GM18507 (cell line): ENCODE measurements at regions not wholly inside any gene's neighbourhood (a gene's known extent, or its start where the extent isn't known, plus 50 kb on each side); places are given as distances from the start of the nearest gene placed in this dataset.
"Not testable (repeated sequence)": the region's sequence is repeated elsewhere in the genome, so short reads cannot be mapped to it uniquely, and the experiment has no call there.

Source experiments
- DNase-seq: peaks from one replicate; pipeline ENCODE4 v3.0.0; 2011; ENCODE audit warnings: low read depth; ENCODE audit not compliant: insufficient read length; ENCODE audit errors: extremely low spot score
- FAIRE-seq: peaks from 2 replicates; lab custom pipeline; 2011; peaks lifted over from hg19 to GRCh38; lab: Jason Lieb, UNC

DNA sequence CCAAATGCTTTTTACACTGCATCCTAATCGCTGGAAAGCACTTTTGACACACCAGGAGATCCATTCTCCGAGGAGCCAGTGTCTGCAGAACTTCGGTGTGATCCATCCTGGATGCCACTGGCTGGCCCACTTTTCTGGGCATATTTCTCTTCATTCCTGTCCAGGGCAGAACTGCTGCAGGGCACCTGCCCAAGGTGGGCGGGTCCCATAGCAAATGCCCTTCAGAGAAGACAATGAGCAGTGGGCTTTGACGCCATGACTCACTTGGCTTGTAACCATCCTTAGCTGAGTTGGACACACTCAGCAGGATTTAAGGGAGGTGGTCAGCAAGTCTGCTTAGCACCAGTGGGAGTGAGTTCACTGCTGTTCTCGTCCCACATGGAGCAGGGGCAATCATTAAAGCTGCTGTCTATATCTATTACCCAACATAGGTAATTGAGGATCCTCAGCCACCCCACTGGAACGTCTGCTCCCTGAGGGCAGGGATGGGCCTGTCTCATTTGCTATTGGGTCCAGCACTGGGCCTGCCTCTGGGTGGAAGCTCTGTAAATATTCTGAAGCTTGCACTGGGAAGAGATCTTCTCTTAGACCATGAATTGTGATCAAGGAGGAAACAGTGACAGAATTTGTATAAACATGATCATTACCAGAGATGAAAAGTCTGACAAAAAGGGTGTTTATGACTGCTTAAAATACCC is 112.7 kb upstream of the IQSEC1 start:
- FAIRE-seq: no peak
- DNase-seq: no peak

DNA sequence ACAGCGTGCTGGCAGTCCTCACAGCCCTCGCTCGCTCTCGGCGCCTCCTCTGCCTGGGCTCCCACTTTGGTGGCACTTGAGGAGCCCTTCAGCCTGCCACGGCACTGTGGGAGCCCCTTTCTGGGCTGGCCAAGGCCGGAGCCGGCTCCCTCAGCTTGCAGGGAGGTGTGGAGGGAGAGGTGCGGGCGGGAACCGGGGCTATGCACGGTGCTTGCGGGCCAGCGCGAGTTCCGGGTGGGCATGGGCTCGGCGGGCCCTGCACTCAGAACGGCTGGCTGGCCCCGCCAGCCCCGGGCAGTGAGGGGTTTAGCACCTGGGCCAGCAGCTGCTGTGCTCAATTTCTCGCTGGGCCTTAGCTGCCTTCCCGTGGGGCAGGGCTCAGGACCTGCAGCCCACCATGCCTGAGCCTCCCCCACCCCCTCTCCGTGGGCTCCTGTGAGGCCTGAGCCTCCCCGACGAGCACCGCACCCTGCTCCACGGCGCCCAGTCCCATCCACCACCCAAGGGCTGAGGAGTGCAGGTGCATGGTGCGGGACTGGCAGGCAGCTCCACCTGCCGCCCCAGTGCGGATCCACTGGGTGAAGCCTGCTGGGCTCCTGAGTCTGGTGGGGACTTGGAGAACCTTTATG is 106.5 kb upstream of the IQSEC1 start:
- FAIRE-seq, DNase-seq: not testable (repeated sequence)

DNA sequence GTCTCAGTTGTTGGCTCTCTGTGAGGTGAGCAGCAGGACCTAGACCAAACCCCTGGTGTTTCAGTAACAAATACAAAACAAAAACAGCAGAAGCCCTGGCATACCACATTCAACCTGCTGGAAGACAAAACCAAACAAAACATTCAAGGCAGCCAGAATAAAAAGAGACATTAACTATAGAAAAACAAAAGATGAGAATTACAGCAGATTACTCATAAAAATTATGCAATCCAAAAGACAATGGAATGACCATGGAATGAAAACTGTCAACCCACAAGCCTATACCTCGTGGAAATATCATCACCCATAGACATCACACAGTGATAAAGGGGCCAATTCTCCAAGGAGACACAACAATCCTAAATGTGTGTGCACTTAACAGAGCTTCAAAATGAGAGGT is 106.0 kb upstream of the IQSEC1 start:
- FAIRE-seq: no peak
- DNase-seq: no peak

DNA sequence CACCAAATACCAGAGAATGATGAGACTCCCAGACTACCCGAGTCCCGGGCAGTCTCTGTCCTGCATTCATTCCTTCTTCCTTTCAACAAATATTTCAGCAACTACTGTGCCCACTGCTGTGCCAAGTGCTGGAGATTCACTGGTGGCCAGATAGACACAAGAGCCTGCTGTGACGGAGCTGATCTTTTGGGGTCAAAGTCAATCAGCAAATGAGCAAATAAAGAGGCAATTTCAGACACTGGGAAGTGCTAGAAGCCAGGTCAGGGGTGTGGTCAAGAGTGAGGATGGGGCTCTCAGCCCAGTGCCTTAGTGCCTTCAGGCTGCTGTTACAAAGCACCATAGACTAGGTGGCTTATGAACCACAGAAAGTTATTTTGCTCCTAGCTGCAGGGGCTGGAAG is 104.9 kb upstream of the IQSEC1 start:
- FAIRE-seq: no peak
- no peak for DNase-seq

DNA sequence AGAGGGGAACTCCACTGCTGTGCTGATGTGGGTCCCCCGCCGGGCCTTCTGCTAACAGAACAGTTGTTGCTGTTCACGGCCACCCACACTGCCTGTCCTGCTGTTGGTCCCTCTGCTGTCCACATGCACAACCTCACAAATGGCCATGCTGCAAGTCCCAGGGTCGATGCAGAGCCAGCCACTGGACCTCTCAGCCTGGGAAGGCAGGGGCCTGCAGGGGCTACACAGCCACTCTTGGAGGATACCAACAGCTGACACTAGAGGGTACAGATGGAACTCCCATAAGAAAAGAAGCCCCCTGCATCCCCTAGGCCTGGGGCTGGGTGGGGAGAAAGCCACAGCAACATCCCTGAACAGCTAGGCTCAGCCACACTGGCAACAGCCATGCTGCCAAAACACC is 104.4 kb upstream of the IQSEC1 start:
- FAIRE-seq: no peak
- no peak for DNase-seq

DNA sequence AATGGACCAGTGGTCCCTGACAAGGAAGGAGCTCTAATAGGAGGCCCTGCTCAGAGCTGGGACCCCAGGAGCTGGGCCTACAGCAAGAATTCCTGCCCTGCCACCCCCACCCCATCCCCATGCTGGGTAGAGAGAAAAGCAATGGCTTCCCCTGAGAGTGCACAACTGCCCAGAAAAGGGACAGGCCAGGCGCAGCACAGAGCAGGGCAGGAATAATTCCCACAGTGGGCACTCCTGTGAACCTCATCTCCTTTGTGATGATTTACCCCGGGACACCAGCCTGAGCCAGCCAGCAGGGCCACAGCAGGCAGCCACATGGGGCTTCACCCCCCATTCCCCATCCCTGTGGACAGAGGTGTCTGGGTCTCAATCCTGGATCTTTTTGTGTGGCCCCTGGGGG is 104.0 kb upstream of the IQSEC1 start:
- DNase-seq: no peak
- no peak for FAIRE-seq

DNA sequence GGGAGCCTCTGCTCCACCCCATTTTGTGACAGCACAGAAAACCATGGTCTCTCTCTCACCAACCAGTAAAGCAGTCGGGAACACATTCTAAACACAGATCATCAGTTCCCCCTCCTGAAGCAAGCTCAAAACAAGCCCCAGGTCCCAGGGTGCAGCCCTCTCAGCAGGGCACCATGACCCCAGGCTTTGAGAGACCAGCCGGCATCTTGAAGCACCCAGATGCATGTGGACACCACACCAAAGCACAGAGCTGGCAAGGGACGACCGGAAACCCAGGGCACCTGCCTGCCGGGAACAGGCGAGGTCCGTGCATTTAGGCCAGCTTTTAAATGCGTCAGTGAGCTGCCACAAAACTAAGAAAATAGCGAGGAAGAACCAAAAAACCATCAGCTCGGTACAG is 103.2 kb upstream of the IQSEC1 start:
- FAIRE-seq (no peak), DNase-seq (no peak)

DNA sequence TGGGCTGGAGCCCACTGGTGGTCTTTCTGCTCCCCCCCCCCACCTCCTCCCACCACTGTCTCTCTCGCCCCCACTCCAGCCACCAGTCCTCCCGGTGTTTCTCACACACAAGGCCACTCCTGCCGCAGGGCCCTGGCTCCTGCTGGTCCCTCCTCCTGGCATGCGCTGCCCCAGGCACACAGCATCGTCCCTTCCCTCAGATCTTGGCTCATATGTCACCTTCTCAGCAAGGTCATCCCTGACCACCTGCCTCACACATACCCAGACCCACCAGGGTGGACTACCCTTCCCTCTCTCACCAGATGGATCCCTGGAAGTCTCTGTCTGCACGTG is 101.5 kb upstream of the IQSEC1 start:
- FAIRE-seq: no peak

DNA sequence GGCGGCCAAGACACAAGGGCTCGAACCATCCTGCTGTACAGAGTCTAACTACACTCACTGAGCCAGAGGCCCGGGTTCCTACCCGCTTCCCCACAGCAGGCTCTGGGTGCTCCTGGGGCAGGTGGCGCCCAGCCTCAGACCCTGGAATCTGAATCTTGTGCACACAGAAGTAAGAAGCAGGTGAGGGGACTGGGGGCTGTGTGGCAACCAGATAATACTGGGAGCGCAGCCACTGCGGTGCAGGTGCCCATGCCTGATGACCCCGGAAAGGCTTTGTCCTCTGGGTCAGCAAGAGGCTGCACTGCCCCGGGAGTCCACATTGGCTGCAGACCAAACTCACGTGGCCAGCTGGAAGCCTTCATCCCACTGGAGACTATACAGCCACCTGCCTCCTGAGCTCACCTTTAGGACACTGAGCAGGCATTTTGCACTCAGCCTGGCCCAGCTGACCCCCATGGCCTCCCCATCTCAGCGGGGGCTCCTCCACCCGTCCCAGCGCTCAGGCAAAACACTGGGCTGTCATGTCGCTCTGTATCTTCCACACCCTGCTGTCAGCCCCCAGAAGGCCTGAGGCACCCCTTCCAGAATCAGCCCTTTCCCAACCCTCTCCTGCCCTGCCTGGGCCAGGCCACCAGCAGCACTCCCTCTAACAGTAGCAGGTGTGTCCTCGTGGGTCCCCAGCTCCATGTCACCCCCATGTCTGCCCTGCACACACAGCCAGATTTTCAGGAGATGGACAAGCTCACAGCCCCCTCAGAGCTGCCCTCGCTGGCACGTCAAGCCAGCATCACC is 101.0 kb upstream of the IQSEC1 start:
- no peak for FAIRE-seq

More for the DNA sequence above, 101.5 kb upstream of the IQSEC1 start:
- DNase-seq: no peak

DNA sequence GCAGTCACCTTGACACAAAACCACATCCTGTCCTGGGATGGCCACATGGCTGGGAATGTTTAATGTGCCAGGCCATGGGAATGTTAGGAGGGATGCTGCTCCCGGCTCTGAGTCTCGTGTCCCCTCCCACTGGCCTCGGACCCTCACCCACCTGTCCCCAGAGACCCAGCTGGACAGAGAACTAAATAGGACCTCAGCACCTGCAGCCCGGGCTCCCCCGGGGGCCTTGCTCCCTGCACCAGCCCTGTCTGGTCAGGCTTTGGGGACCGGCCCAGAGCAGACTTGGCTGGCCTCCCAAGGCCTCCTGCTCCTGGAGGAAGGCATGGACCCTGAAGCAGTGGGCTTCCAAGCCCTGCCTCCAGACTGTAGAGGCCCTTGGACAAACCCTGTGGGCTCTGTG is 100.0 kb upstream of the IQSEC1 start:
- DNase-seq (no peak), FAIRE-seq (no peak)

More for the DNA sequence above, 101.0 kb upstream of the IQSEC1 start:
- no peak for DNase-seq

DNA sequence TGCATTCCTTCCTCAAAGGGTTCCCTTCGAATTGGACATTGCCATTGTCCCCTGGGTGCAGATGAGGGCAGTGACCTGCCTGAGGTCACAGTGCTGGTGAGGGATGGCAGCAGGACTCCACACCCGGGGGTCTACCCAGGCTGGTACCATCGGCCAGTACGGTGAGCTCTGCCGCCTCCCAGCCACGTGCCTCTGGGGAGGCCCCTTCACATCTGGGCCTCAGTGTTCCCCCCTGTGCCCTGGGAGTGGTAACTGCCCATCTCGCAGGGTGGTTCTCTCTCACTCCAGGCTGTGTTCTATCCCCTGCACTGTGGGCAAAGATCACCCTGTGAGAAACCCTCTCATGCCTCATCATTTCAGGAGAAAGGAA is 99.4 kb upstream of the IQSEC1 start:
- no peak for DNase-seq
- no peak for FAIRE-seq

DNA sequence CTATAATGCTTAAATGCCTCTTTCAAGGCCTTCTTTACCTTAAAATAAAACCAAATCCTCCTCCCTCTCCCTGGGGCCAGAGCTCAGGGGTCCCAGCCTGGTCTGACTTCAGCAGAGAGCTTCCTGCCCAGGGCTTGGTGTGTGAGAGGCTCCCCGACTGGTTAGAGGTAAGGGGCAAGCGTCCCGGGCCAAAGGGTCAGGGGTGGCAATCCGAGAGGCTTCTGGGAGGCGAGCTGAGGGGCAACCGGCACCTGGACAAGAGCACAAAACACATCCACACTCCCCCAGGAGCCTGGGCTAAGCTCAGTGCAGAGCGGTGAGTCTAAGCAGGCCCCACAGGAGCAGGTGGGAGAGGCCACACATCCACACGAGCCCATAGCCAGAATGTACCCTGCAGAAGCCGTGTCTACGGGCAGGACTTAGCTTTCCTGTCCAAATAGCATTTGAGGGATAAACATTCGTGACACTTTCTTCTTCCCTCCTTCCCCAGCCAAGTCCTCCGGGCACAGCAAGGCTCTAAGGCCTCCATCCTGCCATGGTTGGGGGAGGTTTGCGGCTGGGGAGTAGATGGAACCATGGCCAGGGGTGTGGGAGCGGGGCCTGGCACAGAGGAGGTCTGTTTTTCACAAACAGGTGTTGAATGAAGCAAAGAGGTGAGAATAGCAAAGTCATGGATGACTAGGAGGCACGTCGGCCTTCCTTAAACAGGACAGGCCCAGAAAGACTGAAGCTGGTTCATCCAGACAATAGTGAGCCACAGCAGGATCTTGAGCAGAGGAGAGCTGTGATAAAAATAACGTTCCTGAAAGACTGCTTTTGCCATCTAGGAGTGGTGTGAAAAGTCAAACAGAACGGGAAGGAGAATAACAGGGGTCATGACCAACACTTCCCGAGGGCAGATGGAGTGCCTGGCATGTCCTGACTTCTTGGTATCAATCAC is 98.7 kb upstream of the IQSEC1 start:
- no peak for FAIRE-seq
- DNase-seq: no peak

DNA sequence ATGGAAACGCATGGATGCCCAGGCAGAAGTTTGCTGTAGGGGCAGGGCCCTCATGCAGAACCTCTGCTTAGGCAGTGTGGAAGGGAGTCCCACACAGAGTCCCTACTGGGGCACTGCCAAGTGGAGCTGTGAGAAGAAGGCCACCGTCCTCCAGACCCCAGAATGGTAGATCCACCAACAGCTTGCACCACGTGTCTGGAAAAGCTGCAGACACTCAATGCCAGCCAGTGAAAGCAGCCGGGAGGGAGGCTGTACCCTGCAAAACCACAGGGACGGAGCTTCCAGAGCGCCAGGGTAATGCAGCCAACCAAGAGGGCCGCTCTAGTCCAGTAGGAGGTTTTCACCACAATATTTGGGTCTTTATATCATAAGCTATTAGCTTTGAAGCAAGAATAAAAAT is 97.1 kb upstream of the IQSEC1 start:
- FAIRE-seq (no peak), DNase-seq (no peak)

DNA sequence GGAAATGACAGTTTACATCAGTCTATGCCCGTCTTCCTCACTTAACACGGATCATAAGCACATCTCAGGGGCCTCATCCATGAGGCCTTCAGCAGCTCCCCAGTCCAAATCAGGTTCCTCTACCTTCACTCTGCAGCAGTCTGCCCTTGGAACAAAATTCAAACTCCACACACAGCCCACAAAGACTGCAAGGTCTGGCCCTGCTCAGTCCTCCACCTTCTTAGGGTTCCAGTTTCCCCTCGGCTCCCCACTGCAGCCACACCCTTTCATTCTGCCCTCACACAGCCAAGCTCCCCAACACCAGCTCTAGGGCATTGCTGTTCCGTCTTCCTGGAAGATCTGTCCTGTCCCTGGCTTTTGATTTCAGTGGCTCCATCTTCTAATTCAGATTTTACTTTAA is 95.2 kb upstream of the IQSEC1 start:
- DNase-seq (no peak), FAIRE-seq (no peak)

DNA sequence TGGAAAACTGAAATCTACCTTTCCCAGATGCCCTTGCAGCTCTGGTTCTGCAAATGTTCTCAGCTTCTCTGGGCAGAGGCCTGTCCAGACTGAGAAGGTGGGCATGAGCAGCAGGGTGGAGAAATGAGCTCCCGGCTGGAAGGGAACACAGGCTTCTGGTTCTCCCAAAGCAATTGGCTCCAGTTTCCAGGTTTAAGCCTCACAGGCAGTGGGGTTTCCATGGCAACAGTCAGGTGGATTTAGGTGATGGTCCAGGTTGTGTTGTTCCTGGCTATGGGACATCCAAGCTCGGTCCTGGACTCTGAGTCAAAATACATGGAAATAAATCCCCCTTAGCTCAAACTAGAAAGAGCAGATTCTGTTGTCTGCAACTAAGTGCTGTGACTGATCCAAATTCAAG is 94.6 kb upstream of the IQSEC1 start:
- FAIRE-seq (no peak), DNase-seq (no peak)

DNA sequence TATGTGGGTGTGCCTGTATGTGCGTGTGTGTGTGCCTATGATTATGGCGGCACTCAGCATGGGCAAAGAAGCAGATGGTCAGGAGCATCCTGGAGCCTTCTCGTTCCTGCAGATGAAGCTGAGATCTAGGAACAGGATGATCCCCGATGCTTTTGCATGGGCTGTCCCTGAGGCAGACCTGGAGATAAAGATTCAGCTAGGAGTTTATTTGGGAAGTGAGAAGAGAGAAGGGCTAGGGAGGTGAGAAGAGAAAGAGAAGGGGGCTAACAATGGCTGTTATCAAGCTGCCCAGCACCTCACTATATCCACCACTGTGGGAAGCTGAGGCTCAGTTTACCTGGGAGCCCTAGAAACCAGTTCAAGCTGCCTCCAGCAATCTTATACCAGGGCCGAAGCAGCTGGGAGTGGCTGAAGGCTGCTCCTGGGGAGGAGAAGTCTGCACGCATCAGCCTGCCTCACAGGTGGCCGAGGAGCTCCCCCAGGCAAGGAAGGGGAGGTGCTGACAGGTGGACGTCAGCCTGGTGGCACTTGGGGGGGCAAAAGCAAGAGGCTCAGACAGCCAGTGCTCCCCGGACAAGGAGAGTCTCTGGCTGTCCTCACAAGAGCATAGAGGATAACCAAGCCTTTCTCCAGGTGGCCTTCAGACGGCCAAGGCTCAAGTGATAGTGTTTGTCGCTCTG is 94.0 kb upstream of the IQSEC1 start:
- FAIRE-seq (no peak), DNase-seq (no peak)

DNA sequence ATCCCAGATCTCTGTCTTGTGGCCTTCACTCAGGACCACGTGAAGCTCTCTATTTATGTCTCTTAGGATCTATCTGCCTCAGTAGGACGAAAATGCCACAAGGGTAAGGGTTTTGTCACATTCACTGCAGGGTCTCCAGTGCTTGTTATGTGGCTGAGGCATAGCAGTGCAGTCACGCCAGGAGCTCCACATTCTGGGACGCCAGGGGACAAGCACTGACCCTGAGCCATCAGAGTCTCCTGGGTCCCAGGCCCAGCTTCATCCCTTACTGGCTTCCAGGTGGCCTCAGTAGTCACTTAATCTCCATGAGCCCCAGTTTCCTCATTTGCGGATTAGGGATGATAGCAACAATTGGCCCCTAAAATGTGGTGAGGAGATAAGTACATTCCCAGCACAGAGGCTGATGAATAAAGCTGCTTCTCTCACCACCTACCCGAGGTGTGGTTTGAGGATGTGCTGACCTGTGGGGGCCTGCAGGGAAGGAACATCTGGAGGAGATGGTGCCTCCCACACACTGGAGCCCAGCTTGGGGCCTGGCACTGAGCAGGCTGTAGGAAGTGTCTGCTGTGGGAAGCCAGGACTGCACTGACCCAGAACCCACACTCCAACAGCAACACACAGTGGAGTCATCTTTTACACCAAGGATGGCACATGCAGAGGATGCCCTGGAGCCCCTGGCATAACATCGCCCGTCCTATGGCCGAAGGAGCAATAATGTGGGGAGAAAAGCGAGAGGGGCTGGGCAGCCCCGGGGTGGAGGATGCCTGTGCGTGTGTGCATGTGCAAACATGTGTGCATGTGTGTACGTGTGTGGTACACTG is 93.2 kb upstream of the IQSEC1 start:
- DNase-seq: no peak
- no peak for FAIRE-seq

DNA sequence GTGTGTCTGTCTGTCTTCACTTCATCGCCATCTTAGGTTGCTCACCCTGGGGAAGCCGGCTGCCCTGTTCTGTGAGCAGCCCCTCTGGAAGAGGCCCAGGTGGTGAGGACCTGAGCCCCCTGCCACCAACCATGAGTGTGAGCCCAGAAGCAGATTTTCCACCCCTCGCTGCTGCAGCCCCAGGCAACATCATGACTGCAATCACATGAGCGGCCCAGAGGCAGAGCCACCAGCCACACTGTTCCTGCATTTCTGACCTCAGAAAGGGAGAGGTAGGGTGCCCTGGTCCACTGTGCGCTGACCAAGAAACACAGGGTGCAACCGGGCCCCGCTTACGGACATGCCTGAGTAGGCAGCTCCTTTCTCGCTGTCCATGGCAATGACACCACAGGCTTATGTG is 92.3 kb upstream of the IQSEC1 start:
- DNase-seq (no peak), FAIRE-seq (no peak)
